Neural cell (in vitro differentiated cells): ENCODE measurements at regions not wholly inside any gene's neighbourhood (a gene's known extent, or its start where the extent isn't known, plus 50 kb on each side); places are given as distances from the start of the nearest gene placed in this dataset.

Experiments used
- CTCF ChIP-seq: fragments of 450-650 bp; IDR thresholded peaks from 2 replicates; pipeline ENCODE4 v1.5.1; 2014; ENCODE audit warnings: antibody characterized with exemption, mild to moderate bottlenecking, moderate library complexity; ENCODE audit not compliant: poor library complexity, severe bottlenecking
- EP300 ChIP-seq: fragments of 450-650 bp; conservative IDR thresholded peaks from 2 replicates; pipeline ENCODE4 v1.6.1; 2014; ENCODE audit warnings: antibody characterized with exemption, mild to moderate bottlenecking, moderate library complexity; ENCODE audit not compliant: poor library complexity, severe bottlenecking
- EZH2 ChIP-seq: fragments of 200-600, 300-800 bp; shearing (Covaris generic), sonication (generic); IDR thresholded peaks from 2 replicates; pipeline ENCODE4 v1.6.1; 2014; ENCODE audit warnings: antibody characterized with exemption, low read length, borderline replicate concordance, mild to moderate bottlenecking; ENCODE audit not compliant: insufficient read depth, poor library complexity, severe bottlenecking
- MXI1 ChIP-seq: fragments of 450-650 bp; conservative IDR thresholded peaks from 2 replicates; pipeline ENCODE4 v1.6.1; 2014; ENCODE audit warnings: antibody characterized with exemption, mild to moderate bottlenecking; ENCODE audit not compliant: poor library complexity, severe bottlenecking
- POLR2AphosphoS5 ChIP-seq: IDR thresholded peaks from 2 replicates; pipeline ENCODE4 v1.6.1; 2012
- RAD21 ChIP-seq: fragments of 450-650 bp; conservative IDR thresholded peaks from 2 replicates; pipeline ENCODE4 v1.6.1; 2014; ENCODE audit warnings: antibody characterized with exemption, mild to moderate bottlenecking, moderate library complexity
- TAF1 ChIP-seq: IDR thresholded peaks from 2 replicates; pipeline ENCODE4 v1.6.1; 2012; ENCODE audit warnings: low read depth

- no peak for TF ChIP-seq CTCF
- TF ChIP-seq EZH2: no peak
- no peak for TF ChIP-seq POLR2AphosphoS5
- no peak for TF ChIP-seq RAD21
- no peak for TF ChIP-seq MXI1
- no peak for TF ChIP-seq EP300
- TF ChIP-seq TAF1: no peak
These were observed 259.8 kb downstream of the ANXA1 start for GRCh38 chr9:73411494-73411893.
